ENCODE measurements at regions not wholly inside any gene's neighbourhood (a gene's known extent, or its start where the extent isn't known, plus 50 kb on each side); places are given as distances from the start of the nearest gene placed in this dataset.

- no peak overlapping the region for H3K4me3 Mint-ChIP-seq
- no peaks in the 10 kb centered on the region for H3K9me3 ChIP-seq (ENCODE audit: control insufficient read depth in 2 of 3, low read length in 3 of 3)
- H3K9me3 Mint-ChIP-seq = peaks cover 0 to 16% (median 4%) of the 10 kb centered on the region in 11 donors
- H3K4me1 Mint-ChIP-seq = no peaks in the 10 kb centered on the region
- no peaks in the 10 kb centered on the region for H3K27me3 ChIP-seq (ENCODE audit: control insufficient read depth in 2 of 2, insufficient read depth in 2 of 2, low read length in 2 of 2)
- H3K36me3 ChIP-seq (ENCODE audit: control insufficient read depth in 2 of 3, insufficient read depth in 3 of 3, low read length in 3 of 3) = no peaks in the 10 kb centered on the region
- POLR2A ChIA-PET = no interaction called here
- H3K4me1 ChIP-seq (ENCODE audit: control insufficient read depth in 2 of 2, insufficient read depth in 2 of 2, low read length in 2 of 2) = no peaks in the 10 kb centered on the region
- DNase-seq = no peak
- no peak overlapping the region for H3K27ac ChIP-seq (ENCODE audit: low read depth, low read length)
- H3K4me3 ChIP-seq (ENCODE audit: low read length) = no peak overlapping the region
- no peak for ATAC-seq
- intact Hi-C loops (cut with micrococcal nuclease) = no loop called here
- H3K36me3 Mint-ChIP-seq = no peaks in the 10 kb centered on the region
- H3K27me3 Mint-ChIP-seq = peaks cover 0 to 5% (median 0%) of the 10 kb centered on the region in 5 donors
- H3K27ac Mint-ChIP-seq = no peak overlapping the region
- CTCF ChIA-PET = no interaction called here
These were observed 129.1 kb downstream of the ZNF621 start for GRCh38 chr3:40653878-40654277.

DNA sequence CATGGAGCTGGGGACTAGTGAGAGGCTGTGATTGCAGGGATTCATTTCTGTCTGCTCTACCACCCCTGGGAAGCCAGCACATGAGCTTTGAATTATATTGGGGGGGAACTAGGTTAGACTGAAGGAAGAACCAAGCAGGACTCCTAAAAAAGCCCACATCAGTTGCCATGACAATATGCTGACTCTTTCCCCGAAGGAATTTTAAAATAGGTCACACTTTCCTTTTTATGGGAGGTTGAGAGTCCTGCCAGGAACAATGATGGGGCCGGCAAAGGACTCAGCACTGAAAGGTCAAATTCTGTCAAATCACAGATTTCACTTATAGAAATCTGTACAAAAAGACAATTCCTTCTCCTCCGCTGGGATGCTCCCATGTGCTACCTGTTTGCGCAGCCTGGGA is 130.8 kb downstream of the ZNF621 start:
- H3K27ac Mint-ChIP-seq = no peak overlapping the region
- Histone ChIP-seq H3K36me3 (ENCODE audit: control insufficient read depth in 2 of 3, insufficient read depth in 3 of 3, low read length in 3 of 3) (no peaks in the 10 kb centered on the region), H3K9me3 (ENCODE audit: control insufficient read depth in 2 of 3, low read length in 3 of 3) (no peaks in the 10 kb centered on the region), H3K27ac (ENCODE audit: low read depth, low read length) (no peak overlapping the region), H3K27me3 (ENCODE audit: control insufficient read depth in 2 of 2, insufficient read depth in 2 of 2, low read length in 2 of 2) (no peaks in the 10 kb centered on the region), H3K4me1 (ENCODE audit: control insufficient read depth in 2 of 2, insufficient read depth in 2 of 2, low read length in 2 of 2) (no peaks in the 10 kb centered on the region), H3K4me3 (ENCODE audit: low read length) (no peak overlapping the region)
- H3K27me3 Mint-ChIP-seq = peaks cover 0 to 7% (median 4%) of the 10 kb centered on the region in 5 donors
- ChIA-PET POLR2A (no interaction called here), CTCF (no interaction called here)
- intact Hi-C loops (cut with micrococcal nuclease) = no loop called here
- no peaks in the 10 kb centered on the region for H3K4me1 Mint-ChIP-seq
- peaks cover 0 to 16% (median 4%) of the 10 kb centered on the region in 11 donors for H3K9me3 Mint-ChIP-seq
- DNase-seq = no peak
- H3K36me3 Mint-ChIP-seq = no peaks in the 10 kb centered on the region
- ATAC-seq = no peak
- no peak overlapping the region for H3K4me3 Mint-ChIP-seq

DNA sequence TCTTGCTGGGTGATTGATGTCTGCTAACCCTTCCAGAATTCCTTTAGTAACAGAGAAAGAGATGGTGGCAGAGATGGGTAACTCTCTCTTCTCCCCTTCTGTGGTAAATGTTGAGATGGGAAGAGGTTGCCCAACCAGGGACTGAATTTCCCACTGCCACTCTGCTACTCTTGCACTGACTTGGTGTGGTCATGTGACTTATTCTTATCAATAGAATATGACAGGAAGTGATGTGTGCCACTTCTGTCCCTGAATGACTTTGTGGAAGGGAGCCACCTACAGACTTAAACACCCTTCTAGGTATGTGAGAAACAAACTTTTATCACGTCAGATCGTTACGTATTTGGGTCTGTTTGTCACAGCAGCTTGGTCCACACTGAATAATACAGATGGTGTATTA is 132.9 kb downstream of the ZNF621 start:
- intact Hi-C loops (cut with micrococcal nuclease) = no loop called here
- H3K27ac ChIP-seq (ENCODE audit: low read depth, low read length) = no peak overlapping the region
- no peaks in the 10 kb centered on the region for H3K36me3 ChIP-seq (ENCODE audit: control insufficient read depth in 2 of 3, insufficient read depth in 3 of 3, low read length in 3 of 3)
- DNase-seq (no peak), ATAC-seq (no peak)
- no peak overlapping the region for H3K4me3 ChIP-seq (ENCODE audit: low read length)
- H3K9me3 Mint-ChIP-seq = peaks cover 0 to 16% (median 4%) of the 10 kb centered on the region in 11 donors
- H3K27ac Mint-ChIP-seq = no peak overlapping the region
- CTCF ChIA-PET = no interaction called here
- H3K27me3 Mint-ChIP-seq = peaks cover 4 to 16% (median 10%) of the 10 kb centered on the region in 5 donors
- H3K4me3 Mint-ChIP-seq = no peak overlapping the region
- no peaks in the 10 kb centered on the region for H3K27me3 ChIP-seq (ENCODE audit: control insufficient read depth in 2 of 2, insufficient read depth in 2 of 2, low read length in 2 of 2)
- H3K4me1 ChIP-seq (ENCODE audit: control insufficient read depth in 2 of 2, insufficient read depth in 2 of 2, low read length in 2 of 2) = no peaks in the 10 kb centered on the region
- H3K4me1 Mint-ChIP-seq = no peaks in the 10 kb centered on the region
- no peaks in the 10 kb centered on the region for H3K36me3 Mint-ChIP-seq
- POLR2A ChIA-PET = no interaction called here
- no peaks in the 10 kb centered on the region for H3K9me3 ChIP-seq (ENCODE audit: control insufficient read depth in 2 of 3, low read length in 3 of 3)

DNA sequence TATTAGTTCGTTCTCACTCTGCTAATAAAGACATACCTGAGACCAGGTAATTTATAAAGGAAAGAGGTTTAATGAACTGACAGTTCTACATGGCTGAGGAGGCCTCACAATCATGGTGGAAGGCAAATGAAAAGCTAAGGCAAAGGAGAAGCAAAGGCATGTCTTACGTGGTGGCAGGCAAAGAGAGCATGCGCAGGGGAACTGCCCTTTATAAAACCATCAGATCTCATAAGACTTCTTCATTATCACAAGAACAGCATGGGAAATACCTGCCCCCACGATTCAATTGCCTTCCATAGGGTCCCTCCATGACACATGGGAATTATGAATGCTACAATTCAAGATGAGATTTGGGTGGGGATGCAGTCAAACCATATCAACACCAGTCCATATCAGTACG is 133.5 kb downstream of the ZNF621 start:
- ChIA-PET CTCF (no interaction called here), POLR2A (no interaction called here)
- Mint-ChIP-seq H3K27me3 (peaks cover 4 to 16% (median 10%) of the 10 kb centered on the region in 5 donors), H3K27ac (no peak overlapping the region), H3K4me1 (no peaks in the 10 kb centered on the region), H3K36me3 (no peaks in the 10 kb centered on the region), H3K9me3 (peaks cover 0 to 16% (median 4%) of the 10 kb centered on the region in 11 donors), H3K4me3 (no peak overlapping the region)
- H3K4me1 ChIP-seq (ENCODE audit: control insufficient read depth in 2 of 2, insufficient read depth in 2 of 2, low read length in 2 of 2) = no peaks in the 10 kb centered on the region
- ATAC-seq (no peak), DNase-seq (no peak)
- H3K36me3 ChIP-seq (ENCODE audit: control insufficient read depth in 2 of 3, insufficient read depth in 3 of 3, low read length in 3 of 3) = no peaks in the 10 kb centered on the region
- H3K27ac ChIP-seq (ENCODE audit: low read depth, low read length) = no peak overlapping the region
- intact Hi-C loops (cut with micrococcal nuclease) = no loop called here
- H3K9me3 ChIP-seq (ENCODE audit: control insufficient read depth in 2 of 3, low read length in 3 of 3) = no peaks in the 10 kb centered on the region
- no peak overlapping the region for H3K4me3 ChIP-seq (ENCODE audit: low read length)
- no peaks in the 10 kb centered on the region for H3K27me3 ChIP-seq (ENCODE audit: control insufficient read depth in 2 of 2, insufficient read depth in 2 of 2, low read length in 2 of 2)

DNA sequence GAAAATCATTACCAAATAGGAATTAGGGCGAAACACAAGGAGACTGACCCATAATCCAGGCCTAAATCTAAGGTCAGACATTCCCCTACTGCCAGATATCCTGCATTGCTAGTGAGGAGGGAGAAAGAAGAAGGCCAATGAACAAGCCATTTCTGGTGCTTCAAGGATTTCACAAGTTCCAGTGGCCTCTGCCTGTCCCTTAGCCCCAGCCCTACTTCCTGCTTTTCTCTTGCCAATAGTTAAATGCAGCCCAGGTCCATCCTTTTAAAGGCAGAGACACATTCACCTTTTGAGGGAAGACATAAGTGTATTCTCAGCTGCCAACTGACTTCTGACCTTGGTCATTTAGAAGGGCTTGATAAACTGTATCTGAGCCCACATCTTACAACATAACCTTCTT is 135.8 kb downstream of the ZNF621 start:
- ATAC-seq (no peak), DNase-seq (no peak)
- Mint-ChIP-seq H3K9me3 (peaks cover 0 to 16% (median 4%) of the 10 kb centered on the region in 11 donors), H3K36me3 (no peaks in the 10 kb centered on the region), H3K27me3 (peaks cover 4 to 16% (median 14%) of the 10 kb centered on the region in 5 donors), H3K27ac (no peak overlapping the region), H3K4me3 (no peak overlapping the region), H3K4me1 (no peaks in the 10 kb centered on the region)
- Histone ChIP-seq H3K9me3 (ENCODE audit: control insufficient read depth in 2 of 3, low read length in 3 of 3) (no peaks in the 10 kb centered on the region), H3K27me3 (ENCODE audit: control insufficient read depth in 2 of 2, insufficient read depth in 2 of 2, low read length in 2 of 2) (no peaks in the 10 kb centered on the region), H3K4me1 (ENCODE audit: control insufficient read depth in 2 of 2, insufficient read depth in 2 of 2, low read length in 2 of 2) (no peaks in the 10 kb centered on the region), H3K4me3 (ENCODE audit: low read length) (no peak overlapping the region), H3K36me3 (ENCODE audit: control insufficient read depth in 2 of 3, insufficient read depth in 3 of 3, low read length in 3 of 3) (no peaks in the 10 kb centered on the region), H3K27ac (ENCODE audit: low read depth, low read length) (no peak overlapping the region)
- ChIA-PET POLR2A (no interaction called here), CTCF (no interaction called here)
- intact Hi-C loops (cut with micrococcal nuclease) = no loop called here

DNA sequence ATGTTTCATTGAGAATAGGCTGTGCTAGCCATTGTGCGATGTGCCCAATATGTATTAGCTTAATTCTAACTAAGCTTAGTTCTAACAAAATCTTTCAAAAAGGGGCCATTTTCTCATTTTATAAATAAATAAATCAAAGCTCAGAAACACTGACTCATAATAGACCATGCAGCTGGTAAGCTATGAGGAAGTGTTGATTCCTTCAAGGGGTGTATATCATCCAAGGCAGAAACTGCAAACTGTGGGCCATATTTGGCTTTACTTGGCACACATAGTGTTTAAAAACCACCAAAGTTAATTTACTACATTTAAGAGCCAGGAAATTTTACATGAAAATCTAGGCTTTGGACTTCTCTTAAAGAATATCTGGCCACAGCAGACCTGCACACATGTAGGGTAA is 136.5 kb downstream of the ZNF621 start:
- no peaks in the 10 kb centered on the region for H3K36me3 Mint-ChIP-seq
- peaks cover 4 to 24% (median 20%) of the 10 kb centered on the region in 5 donors for H3K27me3 Mint-ChIP-seq
- Histone ChIP-seq H3K9me3 (ENCODE audit: control insufficient read depth in 2 of 3, low read length in 3 of 3) (no peaks in the 10 kb centered on the region), H3K27ac (ENCODE audit: low read depth, low read length) (no peak overlapping the region), H3K27me3 (ENCODE audit: control insufficient read depth in 2 of 2, insufficient read depth in 2 of 2, low read length in 2 of 2) (no peaks in the 10 kb centered on the region), H3K4me1 (ENCODE audit: control insufficient read depth in 2 of 2, insufficient read depth in 2 of 2, low read length in 2 of 2) (no peaks in the 10 kb centered on the region), H3K36me3 (ENCODE audit: control insufficient read depth in 2 of 3, insufficient read depth in 3 of 3, low read length in 3 of 3) (no peaks in the 10 kb centered on the region), H3K4me3 (ENCODE audit: low read length) (no peak overlapping the region)
- no peaks in the 10 kb centered on the region for H3K4me1 Mint-ChIP-seq
- DNase-seq = no peak
- ATAC-seq = no peak
- intact Hi-C loops (cut with micrococcal nuclease) = no loop called here
- peaks cover 0 to 16% (median 4%) of the 10 kb centered on the region in 11 donors for H3K9me3 Mint-ChIP-seq
- H3K27ac Mint-ChIP-seq = no peak overlapping the region
- no peak overlapping the region for H3K4me3 Mint-ChIP-seq
- ChIA-PET CTCF (no interaction called here), POLR2A (no interaction called here)

GRCh38 chr3:40663280-40663679 is 138.5 kb downstream of the ZNF621 start:
- no peak for DNase-seq
- no peak overlapping the region for H3K27ac Mint-ChIP-seq
- H3K27me3 Mint-ChIP-seq = peaks cover 4 to 22% (median 19%) of the 10 kb centered on the region in 5 donors
- peaks cover 0 to 6% (median 0%) of the 10 kb centered on the region in 11 donors for H3K9me3 Mint-ChIP-seq
- Histone ChIP-seq H3K9me3 (ENCODE audit: control insufficient read depth in 2 of 3, low read length in 3 of 3) (no peaks in the 10 kb centered on the region), H3K36me3 (ENCODE audit: control insufficient read depth in 2 of 3, insufficient read depth in 3 of 3, low read length in 3 of 3) (no peaks in the 10 kb centered on the region), H3K4me1 (ENCODE audit: control insufficient read depth in 2 of 2, insufficient read depth in 2 of 2, low read length in 2 of 2) (no peaks in the 10 kb centered on the region), H3K27ac (ENCODE audit: low read depth, low read length) (no peak overlapping the region), H3K27me3 (ENCODE audit: control insufficient read depth in 2 of 2, insufficient read depth in 2 of 2, low read length in 2 of 2) (no peaks in the 10 kb centered on the region), H3K4me3 (ENCODE audit: low read length) (no peak overlapping the region)
- POLR2A ChIA-PET = no interaction called here
- H3K36me3 Mint-ChIP-seq = no peaks in the 10 kb centered on the region
- H3K4me1 Mint-ChIP-seq = no peaks in the 10 kb centered on the region
- intact Hi-C loops (cut with micrococcal nuclease) = no loop called here
- no peak for ATAC-seq
- CTCF ChIA-PET = no interaction called here
- no peak overlapping the region for H3K4me3 Mint-ChIP-seq
